ENCODE measurements at regions not wholly inside any gene's neighbourhood (a gene's known extent, or its start where the extent isn't known, plus 50 kb on each side); places are given as distances from the start of the nearest gene placed in this dataset.

DNA sequence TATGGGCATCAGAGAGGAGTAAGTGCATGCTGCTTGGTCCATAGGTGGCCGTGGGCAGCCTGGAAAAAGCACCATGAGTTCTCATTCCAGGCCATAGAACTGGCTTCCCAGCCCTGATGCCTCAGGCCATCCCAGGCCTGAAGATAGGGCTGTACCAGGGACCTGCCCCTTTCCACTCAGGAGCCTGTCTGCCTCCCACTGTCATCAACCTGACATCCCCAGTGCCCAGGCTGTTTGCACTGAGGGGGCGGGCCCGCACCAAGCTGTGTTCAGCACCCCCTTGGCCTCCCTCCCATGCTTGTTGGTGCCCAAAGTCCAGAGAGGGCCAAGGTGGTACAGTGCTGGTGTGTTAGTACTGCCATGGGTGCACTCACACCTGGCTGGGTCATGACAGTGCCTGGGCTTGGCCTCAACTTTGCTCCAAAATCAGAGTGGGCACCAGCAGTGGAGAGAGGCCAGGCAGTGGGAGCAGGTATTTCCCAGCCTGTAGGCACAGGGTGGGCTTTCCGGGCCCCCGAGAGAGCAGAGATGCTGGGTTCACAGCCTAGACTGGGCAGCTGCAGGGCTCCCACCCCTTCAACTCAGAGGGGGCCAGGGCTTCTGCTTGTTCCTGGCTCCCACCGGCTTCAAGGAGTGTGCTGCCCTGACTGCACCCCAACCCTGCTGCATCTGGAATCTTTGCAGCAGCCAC lies 556.1 kb downstream of the SI start:
- H3K36me3 ChIP-seq, result no peaks in the 10 kb centered on the region
- H3K4me3 ChIP-seq (ENCODE audit: low read depth, low read length), result no peak overlapping the region
- H3K9me3 ChIP-seq, result no peaks in the 10 kb centered on the region; the same call in 1 of the 2 replicates
- DNase-seq, result no peak
- no peaks in the 10 kb centered on the region for H3K27me3 ChIP-seq
- TF ChIP-seq, protein P1, sequence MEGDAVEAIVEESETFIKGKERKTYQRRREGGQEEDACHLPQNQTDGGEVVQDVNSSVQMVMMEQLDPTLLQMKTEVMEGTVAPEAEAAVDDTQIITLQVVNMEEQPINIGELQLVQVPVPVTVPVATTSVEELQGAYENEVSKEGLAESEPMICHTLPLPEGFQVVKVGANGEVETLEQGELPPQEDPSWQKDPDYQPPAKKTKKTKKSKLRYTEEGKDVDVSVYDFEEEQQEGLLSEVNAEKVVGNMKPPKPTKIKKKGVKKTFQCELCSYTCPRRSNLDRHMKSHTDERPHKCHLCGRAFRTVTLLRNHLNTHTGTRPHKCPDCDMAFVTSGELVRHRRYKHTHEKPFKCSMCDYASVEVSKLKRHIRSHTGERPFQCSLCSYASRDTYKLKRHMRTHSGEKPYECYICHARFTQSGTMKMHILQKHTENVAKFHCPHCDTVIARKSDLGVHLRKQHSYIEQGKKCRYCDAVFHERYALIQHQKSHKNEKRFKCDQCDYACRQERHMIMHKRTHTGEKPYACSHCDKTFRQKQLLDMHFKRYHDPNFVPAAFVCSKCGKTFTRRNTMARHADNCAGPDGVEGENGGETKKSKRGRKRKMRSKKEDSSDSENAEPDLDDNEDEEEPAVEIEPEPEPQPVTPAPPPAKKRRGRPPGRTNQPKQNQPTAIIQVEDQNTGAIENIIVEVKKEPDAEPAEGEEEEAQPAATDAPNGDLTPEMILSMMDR (IDR thresholded peaks at IDR 0.05; ENCODE audit: low read depth, low read length), result no peak
- H3K4me1 ChIP-seq, result no peaks in the 10 kb centered on the region

DNA sequence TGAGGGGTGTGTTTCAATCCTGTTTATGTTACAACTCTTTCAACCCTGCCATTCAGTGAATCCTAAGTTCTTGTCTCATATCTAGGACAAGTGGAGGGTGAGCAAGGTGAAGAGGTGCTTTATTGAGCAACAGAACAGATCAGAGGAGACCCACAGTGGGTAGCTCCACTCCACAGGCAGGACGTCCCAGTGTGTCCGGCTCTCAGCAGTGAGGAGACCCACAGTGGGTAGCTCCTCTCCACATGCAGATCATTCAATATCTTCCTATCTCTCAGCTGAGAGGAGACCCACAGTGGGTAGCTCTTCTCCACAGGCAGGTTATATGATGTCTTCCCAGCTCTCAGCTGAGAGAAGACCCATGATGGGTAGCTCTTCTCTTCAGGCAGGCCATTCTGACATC lies 556.7 kb downstream of the SI start:
- H3K4me3 ChIP-seq (ENCODE audit: low read depth, low read length), result no peak overlapping the region
- no peaks in the 10 kb centered on the region for H3K4me1 ChIP-seq
- H3K36me3 ChIP-seq, result no peaks in the 10 kb centered on the region
- TF ChIP-seq, protein P1 (IDR thresholded peaks at IDR 0.05; ENCODE audit: low read depth, low read length), result no peak
- H3K9me3 ChIP-seq, result no peaks in the 10 kb centered on the region; the same call in 1 of the 2 replicates
- H3K27me3 ChIP-seq, result no peaks in the 10 kb centered on the region
- DNase-seq, result no peak

DNA sequence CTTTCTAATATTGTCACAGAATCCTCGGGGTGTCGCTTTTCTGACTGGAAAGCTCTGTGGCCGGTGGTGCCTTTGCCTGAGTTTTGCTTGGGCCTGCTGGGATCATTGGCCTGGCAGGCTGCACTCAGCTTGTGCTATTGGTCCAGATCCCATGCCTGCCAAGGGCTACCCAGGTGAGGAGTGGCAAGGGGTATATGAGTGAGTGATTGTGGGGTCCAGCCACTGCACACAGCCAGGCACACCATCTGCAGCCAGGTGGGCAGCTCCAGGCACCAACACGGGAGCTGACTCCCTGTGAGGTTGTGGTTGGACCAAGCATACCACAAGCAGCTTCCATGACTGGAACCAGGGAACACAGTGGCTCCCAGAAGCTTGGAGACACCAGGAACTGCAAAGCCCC lies 557.2 kb downstream of the SI start:
- Histone ChIP-seq H3K27me3 (no peaks in the 10 kb centered on the region), H3K9me3 (no peaks in the 10 kb centered on the region), H3K4me1 (no peaks in the 10 kb centered on the region), H3K4me3 (ENCODE audit: low read depth, low read length) (no peak overlapping the region), H3K36me3 (no peaks in the 10 kb centered on the region)
- TF ChIP-seq, protein P1 (IDR thresholded peaks at IDR 0.05; ENCODE audit: low read depth, low read length), result no peak
- DNase-seq, result no peak

DNA sequence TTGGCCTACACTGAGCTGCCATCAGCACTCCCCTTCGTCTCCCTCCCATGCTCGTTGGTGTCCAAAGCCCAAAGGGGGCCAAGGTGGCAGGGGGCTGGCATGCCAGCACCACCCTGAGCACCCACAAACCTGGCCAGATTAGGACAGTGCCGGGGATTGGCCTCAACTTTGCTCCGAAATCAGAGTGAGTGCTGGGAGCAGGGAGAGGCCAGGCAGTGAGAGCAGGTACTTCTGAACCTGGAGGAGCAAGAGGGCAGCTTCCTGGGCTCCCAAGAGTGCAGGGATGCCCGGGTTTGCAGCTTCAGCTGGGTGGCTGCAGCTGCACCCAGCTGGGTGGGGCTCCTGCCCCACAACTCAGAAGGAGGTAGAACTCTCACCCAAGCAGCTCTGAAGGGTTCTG lies 563.0 kb downstream of the SI start:
- Histone ChIP-seq H3K4me1 (no peaks in the 10 kb centered on the region), H3K4me3 (ENCODE audit: low read depth, low read length) (no peak overlapping the region), H3K27me3 (no peaks in the 10 kb centered on the region), H3K9me3 (no peaks in the 10 kb centered on the region), H3K36me3 (no peaks in the 10 kb centered on the region)
- TF ChIP-seq, protein P1 (IDR thresholded peaks at IDR 0.05; ENCODE audit: low read depth, low read length), result no peak
- DNase-seq, result no peak

DNA sequence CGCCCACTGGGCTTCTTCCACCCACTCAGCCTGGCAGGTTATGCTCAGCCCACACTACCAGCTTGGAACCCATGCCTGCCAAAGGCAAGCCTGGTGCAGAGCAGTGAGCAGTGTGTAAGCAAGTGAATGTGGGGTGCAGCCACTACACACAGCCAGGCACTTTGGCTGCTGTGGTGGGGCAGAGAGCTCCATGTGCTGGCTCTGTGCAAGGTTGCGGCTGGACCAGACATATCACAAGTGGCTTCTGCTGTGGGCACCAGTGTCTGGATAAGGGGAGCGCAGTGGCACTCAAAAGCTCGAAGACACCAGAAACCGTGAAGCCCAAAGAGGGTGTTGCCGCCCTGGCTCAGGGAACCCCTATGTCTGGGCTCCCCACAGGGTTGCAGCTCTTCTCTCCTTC lies 563.7 kb downstream of the SI start:
- Histone ChIP-seq H3K4me3 (ENCODE audit: low read depth, low read length) (no peak overlapping the region), H3K36me3 (no peaks in the 10 kb centered on the region), H3K4me1 (no peaks in the 10 kb centered on the region), H3K9me3 (no peaks in the 10 kb centered on the region), H3K27me3 (no peaks in the 10 kb centered on the region)
- TF ChIP-seq, protein P1 (IDR thresholded peaks at IDR 0.05; ENCODE audit: low read depth, low read length), result no peak
- no peak for DNase-seq

DNA sequence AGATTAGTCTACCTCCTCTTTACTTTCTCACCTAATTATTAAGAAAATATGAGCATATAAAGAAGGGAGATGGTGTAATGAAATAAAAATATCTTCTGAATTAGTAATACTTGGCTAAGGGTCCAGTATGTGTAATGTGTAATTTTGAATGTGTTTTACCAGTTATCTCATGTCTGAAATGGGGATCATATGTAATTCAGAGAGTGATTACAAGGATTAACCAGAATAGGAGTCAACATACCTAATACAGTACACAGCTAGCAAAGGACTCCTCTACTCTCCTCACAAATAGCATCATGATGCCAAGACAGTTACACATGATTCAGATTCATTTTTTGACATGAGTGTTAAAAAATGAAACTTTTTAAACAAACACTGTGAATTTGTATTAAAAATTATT lies 570.4 kb downstream of the SI start:
- Histone ChIP-seq H3K27me3 (no peaks in the 10 kb centered on the region), H3K4me1 (no peaks in the 10 kb centered on the region), H3K4me3 (ENCODE audit: low read depth, low read length) (no peak overlapping the region), H3K36me3 (no peaks in the 10 kb centered on the region), H3K9me3 (no peaks in the 10 kb centered on the region)
- TF ChIP-seq, protein P1 (IDR thresholded peaks at IDR 0.05; ENCODE audit: low read depth, low read length), result no peak
- DNase-seq, result no peak

All from BE2C (cell line).